H9 (cell line): ENCODE measurements at regions not wholly inside any gene's neighbourhood (a gene's known extent, or its start where the extent isn't known, plus 50 kb on each side); places are given as distances from the start of the nearest gene placed in this dataset.

Experiments used
- DNase-seq: peaks from one replicate; pipeline ENCODE4 v3.0.0-alpha.2; 2017
- H2AFZ ChIP-seq: one replicate; pipeline ENCODE4 v1.6.1; 2013; ENCODE audit warnings: mild to moderate bottlenecking, low read length, control low read depth, moderate library complexity
- H2AK5ac ChIP-seq: 2 replicates; pipeline ENCODE4 v1.6.1; 2013; ENCODE audit warnings: low read length, control low read depth, mixed read lengths; ENCODE audit not compliant: insufficient read length
- H2BK120ac ChIP-seq: one replicate; pipeline ENCODE4 v1.6.1; 2013; ENCODE audit warnings: low read depth, mild to moderate bottlenecking, low read length, control low read depth, inconsistent platforms; ENCODE audit not compliant: poor library complexity, severe bottlenecking
- H2BK12ac ChIP-seq: 2 replicates; pipeline ENCODE4 v1.6.1; 2013; ENCODE audit warnings: low read length, control low read depth, mixed read lengths, low read depth; ENCODE audit not compliant: insufficient read length
- H2BK15ac ChIP-seq: 2 replicates; pipeline ENCODE4 v1.6.1; 2013; ENCODE audit warnings: low read depth, low read length, control low read depth
- H2BK20ac ChIP-seq: one replicate; pipeline ENCODE4 v1.6.1; 2013; ENCODE audit warnings: low read depth, mild to moderate bottlenecking, low read length, control low read depth, inconsistent platforms; ENCODE audit not compliant: poor library complexity, severe bottlenecking
- H2BK5ac ChIP-seq: 2 replicates; pipeline ENCODE4 v1.6.1; 2013; ENCODE audit warnings: low read length, control low read depth, mixed read lengths; ENCODE audit not compliant: insufficient read length
- H3K14ac ChIP-seq: 2 replicates; pipeline ENCODE4 v1.6.1; 2013; ENCODE audit warnings: low read length, control low read depth; ENCODE audit not compliant: insufficient read depth
- H3K18ac ChIP-seq: 2 replicates; pipeline ENCODE4 v1.6.1; 2013; ENCODE audit warnings: low read depth, mild to moderate bottlenecking, mixed read lengths, low read length, control low read depth; ENCODE audit not compliant: insufficient read length
- H3K23ac ChIP-seq: 2 replicates; pipeline ENCODE4 v1.6.1; 2013; ENCODE audit warnings: low read length, control low read depth, mixed read lengths, low read depth; ENCODE audit not compliant: insufficient read length
- H3K23me2 ChIP-seq: 2 replicates; pipeline ENCODE4 v1.6.1; 2013; ENCODE audit warnings: low read depth, mild to moderate bottlenecking, mixed read lengths, low read length, control low read depth; ENCODE audit not compliant: insufficient read length, poor library complexity, severe bottlenecking
- H3K27ac ChIP-seq: 2 replicates; pipeline ENCODE4 v1.5.1; 2013; ENCODE audit warnings: low read length, control low read depth, mixed read lengths, low read depth; ENCODE audit not compliant: insufficient read length
- H3K27me3 ChIP-seq: 2 replicates; pipeline ENCODE4 v1.6.1; 2013; ENCODE audit warnings: low read length, control low read depth, inconsistent platforms; ENCODE audit not compliant: insufficient read depth
- H3K4ac ChIP-seq: 2 replicates; pipeline ENCODE4 v1.6.1; 2013; ENCODE audit warnings: low read depth, mild to moderate bottlenecking, control low read depth, inconsistent platforms, low read length, moderate library complexity
- H3K4me1 ChIP-seq: 2 replicates; pipeline ENCODE4 v1.6.1; 2013; ENCODE audit warnings: low read length, control low read depth, inconsistent platforms; ENCODE audit not compliant: insufficient read depth
- H3K4me2 ChIP-seq: 2 replicates; pipeline ENCODE4 v1.6.1; 2013; ENCODE audit warnings: low read length, control low read depth, mixed read lengths; ENCODE audit not compliant: insufficient read length, insufficient read depth
- H3K56ac ChIP-seq: 2 replicates; pipeline ENCODE4 v1.6.1; 2013; ENCODE audit warnings: low read depth, mild to moderate bottlenecking, mixed read lengths, low read length, control low read depth; ENCODE audit not compliant: insufficient read length
- H3K79me1 ChIP-seq: 2 replicates; pipeline ENCODE4 v1.6.1; 2013; ENCODE audit warnings: low read depth, mild to moderate bottlenecking, moderate library complexity, low read length, control low read depth, inconsistent platforms; ENCODE audit not compliant: insufficient read depth, poor library complexity, severe bottlenecking
- H3K79me2 ChIP-seq: 2 replicates; pipeline ENCODE4 v1.6.1; 2013; ENCODE audit warnings: low read length, control low read depth, inconsistent platforms; ENCODE audit not compliant: insufficient read depth
- H3K9ac ChIP-seq: 2 replicates; pipeline ENCODE4 v1.6.1; 2013; ENCODE audit warnings: low read length, control low read depth, mixed read lengths; ENCODE audit not compliant: insufficient read length; ENCODE audit errors: extremely low read depth
- H3K9me3 ChIP-seq: one replicate; pipeline ENCODE4 v1.6.1; 2013; ENCODE audit warnings: low read depth, low read length, inconsistent platforms; ENCODE audit not compliant: control insufficient read depth
- H3T11ph ChIP-seq: one replicate; pipeline ENCODE4 v1.6.1; 2013; ENCODE audit warnings: mild to moderate bottlenecking, low read length, control low read depth, inconsistent platforms
- H4K20me1 ChIP-seq: one replicate; pipeline ENCODE4 v1.6.1; 2013; ENCODE audit not compliant: control insufficient read depth, insufficient read length, insufficient read depth
- H4K5ac ChIP-seq: 2 replicates; pipeline ENCODE4 v1.6.1; 2013; ENCODE audit warnings: low read depth, mild to moderate bottlenecking, mixed read lengths, low read length, control low read depth; ENCODE audit not compliant: insufficient read length
- H4K8ac ChIP-seq: replicated peaks from 2 replicates; pipeline ENCODE4 v1.6.1; 2013; ENCODE audit warnings: low read length, control low read depth, mixed read lengths, low read depth; ENCODE audit not compliant: insufficient read length
- H4K91ac ChIP-seq: 2 replicates; pipeline ENCODE4 v1.6.1; 2013; ENCODE audit warnings: low read depth, mild to moderate bottlenecking, moderate library complexity, mixed read lengths, low read length, control low read depth; ENCODE audit not compliant: insufficient read length
- H3K27ac Mint-ChIP-seq, 3 experiments: 2 replicates in 2 of 3; 3 replicates in 1 of 3; pipeline ENCODE4 v1.8.0; 2020 to 2021; ENCODE audit warnings: mixed read lengths in 3 of 3, mild to moderate bottlenecking in 1 of 3, moderate library complexity in 1 of 3
- H3K27me3 Mint-ChIP-seq: 2 replicates; pipeline ENCODE4 v1.8.0; 2021; ENCODE audit warnings: low read depth, mild to moderate bottlenecking, moderate library complexity, mixed read lengths
- H3K36me3 Mint-ChIP-seq, 3 experiments: 2 replicates in 2 of 3; 3 replicates in 1 of 3; pipeline ENCODE4 v1.8.0; 2020 to 2021; ENCODE audit warnings: low read depth in 3 of 3, mixed read lengths in 3 of 3; ENCODE audit not compliant: insufficient read depth in 1 of 3
- H3K4me1 Mint-ChIP-seq, 2 experiments: 2 replicates each; pipeline ENCODE4 v1.8.0; 2020; ENCODE audit warnings: mixed read lengths in 2 of 2
- H3K4me3 Mint-ChIP-seq, 2 experiments: 2 replicates in 1 of 2; 3 replicates in 1 of 2; pipeline ENCODE4 v1.8.0; 2020 to 2021; ENCODE audit warnings: mild to moderate bottlenecking in 2 of 2, mixed read lengths in 2 of 2, moderate library complexity in 1 of 2
- H3K9me3 Mint-ChIP-seq, 2 experiments: 2 replicates in 1 of 2; 3 replicates in 1 of 2; pipeline ENCODE4 v1.8.0; 2020; ENCODE audit warnings: mild to moderate bottlenecking in 2 of 2, mixed read lengths in 2 of 2, moderate library complexity in 1 of 2
- WGBS: extraction: QIAGEN DNeasy Blood & Tissue Kit; methylation state at CpG from one replicate; pipeline ENCODE4 v1.1.7; 2013; ENCODE audit warnings: missing lambda C conversion rate, low lambda C conversion rate, mixed read lengths; ENCODE audit not compliant: insufficient read length; ENCODE audit errors: extremely low coverage; 5-methylcytosine and 5-hydroxymethylcytosine counted together
- TF ChIP-seq, protein P1 (sequence below): fragments of 200-600 bp; sonication (generic); conservative IDR thresholded peaks from 3 replicates; pipeline ENCODE4 v1.8.0; 2021; ENCODE audit warnings: antibody characterized with exemption, mild to moderate bottlenecking

DNA sequence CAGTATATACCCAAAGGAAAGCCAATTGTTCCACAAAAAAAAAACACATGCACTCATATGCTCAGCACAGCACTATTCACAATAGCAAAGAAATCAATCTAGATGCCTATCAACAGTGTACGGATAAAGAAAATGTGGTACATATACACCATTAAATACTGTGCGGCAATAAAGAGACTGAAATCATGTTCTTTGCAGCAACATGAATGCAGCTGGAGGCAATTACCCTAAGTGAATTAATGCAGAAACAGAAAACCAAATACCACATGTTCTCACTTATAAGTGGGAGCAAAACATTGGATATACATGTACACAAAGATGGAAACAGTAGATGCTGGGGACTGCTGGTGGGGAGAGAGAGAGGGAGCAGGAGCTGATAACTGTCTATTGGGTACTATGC, 124.2 kb upstream of the AADACL2 start:
- Histone ChIP-seq H3K23me2 (no peaks in the 10 kb centered on the region), H2AFZ (no peak overlapping the region), H3K14ac (no peak overlapping the region), H3T11ph (no peak overlapping the region), H3K18ac (no peak overlapping the region), H2BK5ac (no peak overlapping the region), H3K79me2 (no peaks in the 10 kb centered on the region), H3K27me3 (no peaks in the 10 kb centered on the region), H2BK12ac (no peak overlapping the region), H3K4ac (no peak overlapping the region), H2BK15ac (no peak overlapping the region), H3K23ac (no peak overlapping the region), H3K9me3 (no peaks in the 10 kb centered on the region), H2BK20ac (no peak overlapping the region), H2AK5ac (no peak overlapping the region), H3K27ac (no peak overlapping the region), H3K9ac (no peak overlapping the region), H3K4me1 (no peaks in the 10 kb centered on the region), H4K8ac (no peak overlapping the region), H4K20me1 (no peaks in the 10 kb centered on the region), H2BK120ac (no peak overlapping the region), H3K56ac (no peak overlapping the region), H4K91ac (no peak overlapping the region), H4K5ac (no peak overlapping the region), H3K4me2 (no peak overlapping the region), H3K79me1 (no peaks in the 10 kb centered on the region)
- Mint-ChIP-seq H3K4me3 (no peak overlapping the region), H3K27me3 (no peaks in the 10 kb centered on the region), H3K4me1 (no peaks in the 10 kb centered on the region), H3K36me3 (no peaks in the 10 kb centered on the region), H3K27ac (no peak overlapping the region), H3K9me3 (no peaks in the 10 kb centered on the region; a peak in 1 of 5 replicates)
- TF ChIP-seq, protein P1, sequence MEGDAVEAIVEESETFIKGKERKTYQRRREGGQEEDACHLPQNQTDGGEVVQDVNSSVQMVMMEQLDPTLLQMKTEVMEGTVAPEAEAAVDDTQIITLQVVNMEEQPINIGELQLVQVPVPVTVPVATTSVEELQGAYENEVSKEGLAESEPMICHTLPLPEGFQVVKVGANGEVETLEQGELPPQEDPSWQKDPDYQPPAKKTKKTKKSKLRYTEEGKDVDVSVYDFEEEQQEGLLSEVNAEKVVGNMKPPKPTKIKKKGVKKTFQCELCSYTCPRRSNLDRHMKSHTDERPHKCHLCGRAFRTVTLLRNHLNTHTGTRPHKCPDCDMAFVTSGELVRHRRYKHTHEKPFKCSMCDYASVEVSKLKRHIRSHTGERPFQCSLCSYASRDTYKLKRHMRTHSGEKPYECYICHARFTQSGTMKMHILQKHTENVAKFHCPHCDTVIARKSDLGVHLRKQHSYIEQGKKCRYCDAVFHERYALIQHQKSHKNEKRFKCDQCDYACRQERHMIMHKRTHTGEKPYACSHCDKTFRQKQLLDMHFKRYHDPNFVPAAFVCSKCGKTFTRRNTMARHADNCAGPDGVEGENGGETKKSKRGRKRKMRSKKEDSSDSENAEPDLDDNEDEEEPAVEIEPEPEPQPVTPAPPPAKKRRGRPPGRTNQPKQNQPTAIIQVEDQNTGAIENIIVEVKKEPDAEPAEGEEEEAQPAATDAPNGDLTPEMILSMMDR = no peak
- no peak for DNase-seq
- WGBS = no CpG with 5 or more reads among the region's 2 CpGs
